Neural cell (in vitro differentiated cells): ENCODE measurements at regions not wholly inside any gene's neighbourhood (a gene's known extent, or its start where the extent isn't known, plus 50 kb on each side); places are given as distances from the start of the nearest gene placed in this dataset.

ENCODE experiments used
- H2AFZ ChIP-seq: fragments of 200-600, 300-800 bp; sonication (generic), shearing (Covaris generic); 2 replicates; pipeline ENCODE4 v1.6.0; 2014; ENCODE audit warnings: low read depth, mild to moderate bottlenecking, antibody characterized with exemption, low read length, moderate library complexity
- H3F3A ChIP-seq: fragments of 200-600 bp; shearing (Covaris generic); 2 replicates; pipeline ENCODE4 v1.6.1; 2016; ENCODE audit warnings: mild to moderate bottlenecking, moderate library complexity, mixed read lengths, antibody characterized with exemption, low read length; ENCODE audit not compliant: insufficient read depth, poor library complexity, severe bottlenecking
- H3K27ac ChIP-seq: fragments of 200-600, 300-800 bp; sonication (generic), shearing (Covaris generic); 2 replicates; pipeline ENCODE4 v1.5.1; 2014; ENCODE audit warnings: mild to moderate bottlenecking, low read length, moderate library complexity
- H3K27me3 ChIP-seq: fragments of 300-800, 200-600 bp; sonication (generic), shearing (Covaris generic); 2 replicates; pipeline ENCODE4 v1.6.0; 2014; ENCODE audit warnings: mild to moderate bottlenecking, low read depth, low read length, moderate library complexity; ENCODE audit not compliant: insufficient read depth
- H3K36me3 ChIP-seq: fragments of 300-800, 200-600 bp; sonication (generic), shearing (Covaris generic); 2 replicates; pipeline ENCODE4 v1.5.1; 2014; ENCODE audit warnings: mild to moderate bottlenecking, antibody characterized with exemption, low read length, moderate library complexity; ENCODE audit not compliant: insufficient read depth
- H3K4me2 ChIP-seq: fragments of 300-800, 200-600 bp; sonication (generic), shearing (Covaris generic); 2 replicates; pipeline ENCODE4 v1.6.0; 2014; ENCODE audit warnings: mild to moderate bottlenecking, low read length
- H3K4me3 ChIP-seq: fragments of 300-800, 200-600 bp; sonication (generic), shearing (Covaris generic); 2 replicates; pipeline ENCODE4 v1.5.1; 2014; ENCODE audit warnings: mild to moderate bottlenecking, low read length, moderate library complexity
- H3K79me2 ChIP-seq: fragments of 200-600 bp; shearing (Covaris generic); replicated peaks from 2 replicates; pipeline ENCODE4 v1.6.0; 2014; ENCODE audit warnings: mild to moderate bottlenecking, low read length, moderate library complexity; ENCODE audit not compliant: insufficient read depth
- H3K9ac ChIP-seq: fragments of 300-800, 200-600 bp; sonication (generic), shearing (Covaris generic); 2 replicates; pipeline ENCODE4 v1.6.1; 2016; ENCODE audit warnings: mild to moderate bottlenecking, low read length, mixed read lengths
- H3K9me2 ChIP-seq: fragments of 200-600 bp; shearing (Covaris generic); 2 replicates; pipeline ENCODE4 v1.6.1; 2016; ENCODE audit warnings: mild to moderate bottlenecking, low read length, mixed read lengths; ENCODE audit not compliant: insufficient read depth
- H3K9me3 ChIP-seq: fragments of 200-600, 300-800 bp; sonication (generic), shearing (Covaris generic); 2 replicates; pipeline ENCODE4 v1.6.1; 2016; ENCODE audit warnings: mild to moderate bottlenecking, mixed run types, low read length, moderate library complexity, mixed read lengths
- H4K20me1 ChIP-seq: fragments of 200-600 bp; shearing (Covaris generic); 2 replicates; pipeline ENCODE4 v1.6.1; 2016; ENCODE audit warnings: mild to moderate bottlenecking, mixed run types; ENCODE audit not compliant: insufficient read depth
- CTCF ChIP-seq: fragments of 450-650 bp; IDR thresholded peaks from 2 replicates; pipeline ENCODE4 v1.5.1; 2014; ENCODE audit warnings: antibody characterized with exemption, mild to moderate bottlenecking, moderate library complexity; ENCODE audit not compliant: poor library complexity, severe bottlenecking
- EP300 ChIP-seq: fragments of 450-650 bp; conservative IDR thresholded peaks from 2 replicates; pipeline ENCODE4 v1.6.1; 2014; ENCODE audit warnings: antibody characterized with exemption, mild to moderate bottlenecking, moderate library complexity; ENCODE audit not compliant: poor library complexity, severe bottlenecking
- EZH2 ChIP-seq: fragments of 200-600, 300-800 bp; shearing (Covaris generic), sonication (generic); IDR thresholded peaks from 2 replicates; pipeline ENCODE4 v1.6.1; 2014; ENCODE audit warnings: antibody characterized with exemption, low read length, borderline replicate concordance, mild to moderate bottlenecking; ENCODE audit not compliant: insufficient read depth, poor library complexity, severe bottlenecking
- MXI1 ChIP-seq: fragments of 450-650 bp; conservative IDR thresholded peaks from 2 replicates; pipeline ENCODE4 v1.6.1; 2014; ENCODE audit warnings: antibody characterized with exemption, mild to moderate bottlenecking; ENCODE audit not compliant: poor library complexity, severe bottlenecking
- POLR2AphosphoS5 ChIP-seq: IDR thresholded peaks from 2 replicates; pipeline ENCODE4 v1.6.1; 2012
- RAD21 ChIP-seq: fragments of 450-650 bp; conservative IDR thresholded peaks from 2 replicates; pipeline ENCODE4 v1.6.1; 2014; ENCODE audit warnings: antibody characterized with exemption, mild to moderate bottlenecking, moderate library complexity
- REST ChIP-seq: IDR thresholded peaks from 2 replicates; pipeline ENCODE4 v1.6.1; 2012; ENCODE audit warnings: borderline replicate concordance
- SMC3 ChIP-seq: fragments of 450-650 bp; conservative IDR thresholded peaks from 2 replicates; pipeline ENCODE4 v1.6.1; 2014; ENCODE audit warnings: antibody characterized with exemption, mild to moderate bottlenecking, moderate library complexity; ENCODE audit not compliant: poor library complexity
- TAF1 ChIP-seq: IDR thresholded peaks from 2 replicates; pipeline ENCODE4 v1.6.1; 2012; ENCODE audit warnings: low read depth

DNA sequence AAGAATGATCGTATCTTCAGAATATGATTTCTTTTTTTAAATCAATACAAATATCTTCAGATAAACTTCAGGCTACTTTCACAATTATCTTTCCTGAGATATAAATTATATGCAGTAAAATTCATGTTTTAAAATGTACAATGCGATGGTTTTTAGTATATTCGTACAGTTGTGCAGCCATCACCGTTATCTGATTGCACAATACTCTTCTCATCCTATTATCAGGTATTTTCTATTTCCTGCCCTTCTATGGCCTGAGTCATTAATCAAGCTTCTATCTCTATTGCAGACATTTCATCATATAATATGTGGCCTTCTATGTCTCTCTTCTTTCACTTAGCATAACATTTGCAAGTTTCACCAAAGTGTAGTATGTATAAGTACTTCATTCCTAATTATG, 1360.2 kb upstream of the SLC10A2 start:
- no peaks in the 10 kb centered on the region for H3K9me2 ChIP-seq
- no peaks in the 10 kb centered on the region for H4K20me1 ChIP-seq
- no peaks in the 10 kb centered on the region for H3K27me3 ChIP-seq
- H3F3A ChIP-seq, result no peaks in the 10 kb centered on the region
- no peaks in the 10 kb centered on the region for H3K36me3 ChIP-seq
- TF ChIP-seq POLR2AphosphoS5 (no peak), EZH2 (no peak), TAF1 (no peak), MXI1 (no peak), SMC3 (no peak), EP300 (no peak), RAD21 (no peak), REST (no peak), CTCF (no peak)
- H3K9me3 ChIP-seq, result no peaks in the 10 kb centered on the region
- H3K4me2 ChIP-seq, result no peak overlapping the region
- no peak overlapping the region for H3K4me3 ChIP-seq
- no peak overlapping the region for H2AFZ ChIP-seq
- no peak overlapping the region for H3K27ac ChIP-seq
- no peak overlapping the region for H3K9ac ChIP-seq
- no peaks in the 10 kb centered on the region for H3K79me2 ChIP-seq

- H3K4me3 ChIP-seq, result no peak overlapping the region
- H3K4me2 ChIP-seq, result no peak overlapping the region
- no peaks in the 10 kb centered on the region for H3K9me2 ChIP-seq
- H3K27me3 ChIP-seq, result no peaks in the 10 kb centered on the region
- H4K20me1 ChIP-seq, result no peaks in the 10 kb centered on the region
- no peaks in the 10 kb centered on the region for H3K36me3 ChIP-seq
- no peak overlapping the region for H2AFZ ChIP-seq
- no peak overlapping the region for H3K9ac ChIP-seq
- TF ChIP-seq CTCF, result no peak
- TF ChIP-seq MXI1, result no peak
- TF ChIP-seq RAD21, result no peak
- TF ChIP-seq POLR2AphosphoS5, result no peak
- TF ChIP-seq SMC3, result no peak
- no peak for TF ChIP-seq EP300
- TF ChIP-seq EZH2, result no peak
- TF ChIP-seq REST, result no peak
- TF ChIP-seq TAF1, result no peak
- no peaks in the 10 kb centered on the region for H3F3A ChIP-seq
- no peak overlapping the region for H3K27ac ChIP-seq
- H3K79me2 ChIP-seq, result no peaks in the 10 kb centered on the region
- no peaks in the 10 kb centered on the region for H3K9me3 ChIP-seq
Observed at GRCh38 chr13:104422668-104423067, 1356.5 kb upstream of the SLC10A2 start.
